Lower leg skin (tissue), 4 donors: ENCODE measurements at regions not wholly inside any gene's neighbourhood (a gene's known extent, or its start where the extent isn't known, plus 50 kb on each side); places are given as distances from the start of the nearest gene placed in this dataset.
A peak's percentile ranks its signal among the peaks of the same experiment; 100 is the strongest.

Experiments
- DNase-seq, 2 donors: peaks; one replicate each; pipeline ENCODE4 v3.0.0-alpha.2; 2019; ENCODE audit warnings: low spot score in 2 of 2
- H3K4me3 ChIP-seq: fragments of 200-600 bp; sonication (generic); 2 replicates; pipeline ENCODE4 v1.5.1; 2017; ENCODE audit warnings: mild to moderate bottlenecking, low read depth; ENCODE audit not compliant: poor library complexity, severe bottlenecking
- POLR2A ChIP-seq, 2 donors: fragments of 450-650 bp; IDR thresholded peaks; one replicate each; pipeline ENCODE4 v1.6.1; 2016 to 2017; ENCODE audit warnings: antibody characterized with exemption in 2 of 2, mild to moderate bottlenecking in 1 of 2, moderate library complexity in 1 of 2
- WGBS, 2 donors: methylation state at CpG; one replicate each; pipeline ENCODE4 v1.1.5; 2018; 5-methylcytosine and 5-hydroxymethylcytosine counted together
- intact Hi-C: fragments of 100-400 bp; cut with DNase I; formaldehyde crosslinking; loops from one replicate; pipeline ENCODE4 v1.15.0; 2023; ENCODE audit warnings: low total_unique reads
- TF ChIP-seq, protein P1 (sequence below), 3 donors: fragments of 450-650 bp; IDR thresholded peaks; one replicate each; pipeline ENCODE4 v1.5.1; 2016; ENCODE audit warnings: antibody characterized with exemption in 3 of 3, mild to moderate bottlenecking in 3 of 3, moderate library complexity in 2 of 3

GRCh38 chr1:29809446-29810120 lies 573.3 kb downstream of the PTPRU start:
- intact Hi-C loops, result no loop called here
- no peak overlapping the region for H3K4me3 ChIP-seq
- peak in 1 of 2 donors; percentile 66 for DNase-seq
- 67% methylated on average over 16 of the region's 16 CpGs for WGBS, 2 donors
- TF ChIP-seq POLR2A (IDR thresholded peaks at IDR 0.05), result no peak
- TF ChIP-seq, protein P1, sequence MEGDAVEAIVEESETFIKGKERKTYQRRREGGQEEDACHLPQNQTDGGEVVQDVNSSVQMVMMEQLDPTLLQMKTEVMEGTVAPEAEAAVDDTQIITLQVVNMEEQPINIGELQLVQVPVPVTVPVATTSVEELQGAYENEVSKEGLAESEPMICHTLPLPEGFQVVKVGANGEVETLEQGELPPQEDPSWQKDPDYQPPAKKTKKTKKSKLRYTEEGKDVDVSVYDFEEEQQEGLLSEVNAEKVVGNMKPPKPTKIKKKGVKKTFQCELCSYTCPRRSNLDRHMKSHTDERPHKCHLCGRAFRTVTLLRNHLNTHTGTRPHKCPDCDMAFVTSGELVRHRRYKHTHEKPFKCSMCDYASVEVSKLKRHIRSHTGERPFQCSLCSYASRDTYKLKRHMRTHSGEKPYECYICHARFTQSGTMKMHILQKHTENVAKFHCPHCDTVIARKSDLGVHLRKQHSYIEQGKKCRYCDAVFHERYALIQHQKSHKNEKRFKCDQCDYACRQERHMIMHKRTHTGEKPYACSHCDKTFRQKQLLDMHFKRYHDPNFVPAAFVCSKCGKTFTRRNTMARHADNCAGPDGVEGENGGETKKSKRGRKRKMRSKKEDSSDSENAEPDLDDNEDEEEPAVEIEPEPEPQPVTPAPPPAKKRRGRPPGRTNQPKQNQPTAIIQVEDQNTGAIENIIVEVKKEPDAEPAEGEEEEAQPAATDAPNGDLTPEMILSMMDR (IDR thresholded peaks at IDR 0.05), result no peak

DNA sequence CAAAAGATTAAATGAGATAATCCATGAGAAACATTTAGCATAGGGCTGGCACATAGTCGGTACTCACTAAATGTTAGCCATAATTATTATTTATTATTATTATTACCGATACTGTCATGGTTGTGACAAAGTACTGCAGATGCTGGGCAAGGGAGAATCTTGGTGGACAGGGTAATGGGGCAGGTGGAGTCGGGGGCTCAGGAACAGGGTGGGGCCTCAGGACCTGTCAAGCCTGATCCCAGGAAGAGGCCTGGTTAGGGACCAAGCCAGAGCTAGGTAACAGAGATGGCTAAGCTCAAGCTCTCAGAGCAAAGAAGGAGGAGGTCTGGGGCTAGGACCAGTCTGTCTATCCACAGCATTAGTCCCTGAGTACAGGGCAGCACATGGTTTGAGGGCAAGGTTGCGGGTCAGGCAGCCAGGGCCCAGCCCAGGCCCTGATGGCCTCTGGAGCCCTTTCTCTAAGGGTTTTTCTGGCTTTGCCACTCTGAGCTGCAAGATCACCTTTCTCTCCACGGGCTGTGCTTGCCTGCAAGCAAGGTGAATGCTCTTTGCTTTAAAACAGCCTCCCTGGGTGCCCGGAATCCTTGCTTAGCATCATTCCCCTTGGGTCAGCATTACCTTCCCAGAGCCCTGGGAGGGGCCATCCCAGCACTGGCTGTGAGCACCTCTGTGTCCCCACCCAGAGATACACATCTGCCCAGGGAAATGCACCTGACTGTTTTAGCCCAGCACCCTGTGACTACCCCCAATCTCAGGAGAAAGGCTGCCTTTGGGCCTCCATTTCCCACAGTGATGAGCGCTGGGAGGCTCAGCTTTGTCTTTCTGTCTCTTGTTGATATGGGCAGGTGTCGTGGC lies 572.0 kb downstream of the PTPRU start:
- H3K4me3 ChIP-seq, result no peak overlapping the region
- DNase-seq, result peak in 1 of 2 donors; percentile 62
- TF ChIP-seq, protein P1 (IDR thresholded peaks at IDR 0.05), result no peak
- TF ChIP-seq POLR2A (IDR thresholded peaks at IDR 0.05), result no peak
- WGBS, 2 donors, result 85 to 89% methylated on average over 8 of the region's 8 CpGs
- intact Hi-C loops, result no loop called here

- no peak for DNase-seq
- intact Hi-C loops, result no loop called here
- no peak for TF ChIP-seq POLR2A (IDR thresholded peaks at IDR 0.05)
- TF ChIP-seq, protein P1 (IDR thresholded peaks at IDR 0.05), result no peak
- 89 to 93% methylated on average over 5 of the region's 5 CpGs for WGBS, 2 donors
- H3K4me3 ChIP-seq, result no peak overlapping the region
Measured at GRCh38 chr1:29807689-29808088, 571.4 kb downstream of the PTPRU start.

DNA sequence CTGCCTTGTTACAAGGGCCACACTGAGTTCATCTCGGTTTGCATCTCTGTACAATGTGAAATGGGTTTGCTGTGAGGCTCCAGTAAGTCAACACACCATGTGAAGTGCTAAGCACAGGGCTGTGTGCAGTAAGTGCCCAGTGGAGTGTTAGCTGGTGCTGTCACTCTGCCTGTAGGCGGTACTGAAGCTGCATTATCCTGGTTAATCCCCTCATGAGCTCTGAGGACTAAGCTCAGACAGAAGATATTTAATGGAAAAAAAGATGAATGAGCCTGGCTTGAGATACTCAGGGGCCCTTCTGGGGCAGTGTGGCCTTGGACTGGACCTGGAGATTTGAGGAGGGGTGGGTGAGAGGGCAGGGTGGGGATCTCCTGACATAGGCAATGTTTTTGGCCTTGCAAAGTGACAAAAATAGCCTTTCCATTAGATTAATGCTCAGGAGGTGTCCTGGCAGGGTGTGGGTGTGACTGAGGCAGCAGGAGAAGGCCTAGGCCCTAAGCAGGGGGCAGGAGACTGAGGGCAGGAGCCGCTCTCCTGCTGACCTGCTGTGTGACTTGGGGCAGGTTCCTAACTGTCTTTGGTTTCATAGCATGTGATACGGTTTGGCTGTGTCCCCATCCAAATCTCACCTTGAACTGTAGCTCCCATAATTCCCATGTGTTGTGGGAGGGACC lies 570.5 kb downstream of the PTPRU start:
- peak in 1 of 2 donors; percentile 54 for DNase-seq
- 68 to 73% methylated on average over 4 of the region's 4 CpGs for WGBS, 2 donors

DNA sequence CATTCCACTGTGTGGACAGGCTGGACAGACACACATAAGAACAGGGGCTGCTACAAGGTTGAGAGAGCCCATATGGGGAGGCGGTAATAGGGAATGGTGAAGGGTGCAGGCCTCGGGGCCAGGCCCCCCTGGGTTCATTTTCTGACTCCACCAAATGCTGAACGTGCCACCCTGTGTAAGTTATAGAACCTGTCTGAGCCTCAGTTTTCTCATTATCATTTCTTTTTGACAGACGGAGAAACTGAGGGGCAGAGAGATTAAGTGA lies 569.5 kb downstream of the PTPRU start:
- TF ChIP-seq POLR2A (IDR thresholded peaks at IDR 0.05), result no peak
- TF ChIP-seq, protein P1 (IDR thresholded peaks at IDR 0.05), result no peak
- 86 to 88% methylated on average over 4 of the region's 4 CpGs for whole genome bisulfite sequencing, 2 donors
- DNase-seq, result peak in 1 of 2 donors; percentile 40
- no peak overlapping the region for H3K4me3 ChIP-seq
- intact Hi-C loops, result no loop called here

More for the DNA sequence above, 570.5 kb downstream of the PTPRU start:
- TF ChIP-seq POLR2A (IDR thresholded peaks at IDR 0.05), result no peak
- TF ChIP-seq, protein P1 (IDR thresholded peaks at IDR 0.05), result no peak
- no peak overlapping the region for H3K4me3 ChIP-seq
- intact Hi-C loops, result no loop called here
